HEK293 (cell line): ENCODE measurements at regions not wholly inside any gene's neighbourhood (a gene's known extent, or its start where the extent isn't known, plus 50 kb on each side); places are given as distances from the start of the nearest gene placed in this dataset.

ENCODE experiments used
- CTCF ChIA-PET: fragments of 350-600 bp; formaldehyde crosslinking; extraction: SDS; loops from one replicate; lab custom pipeline; 2021; ENCODE audit warnings: antibody characterized with exemption; lab: Yijun Ruan, JAX
- POLR2A ChIA-PET: fragments of 300-600 bp; formaldehyde crosslinking; extraction: SDS; loops from one replicate; lab custom pipeline; 2020; ENCODE audit warnings: antibody characterized with exemption, inconsistent platforms; lab: Yijun Ruan, JAX
- H3K27ac ChIP-seq: fragments of 200-500 bp; sonication (Bioruptor generic); 2 replicates; pipeline ENCODE4 v1.5.1; 2014; ENCODE audit warnings: low read depth, low read length, control low read depth, inconsistent platforms; ENCODE audit errors: extremely low read depth
- H3K36me3 ChIP-seq, 2 experiments: fragments of 200-500 bp in 1 of 2; sonication (Bioruptor generic) in 1 of 2; 1 replicate in 1 of 2; 2 replicates in 1 of 2; pipeline ENCODE4 v1.5.1; 2014 to 2017; ENCODE audit warnings: inconsistent platforms in 2 of 2, low read length in 2 of 2; ENCODE audit not compliant: control insufficient read depth in 2 of 2, insufficient read depth in 1 of 2
- H3K4me1 ChIP-seq: fragments of 200-500 bp; sonication (Bioruptor generic); 2 replicates; pipeline ENCODE4 v1.5.1; 2014; ENCODE audit warnings: mild to moderate bottlenecking, low read length, inconsistent platforms; ENCODE audit not compliant: control insufficient read depth, insufficient read depth
- H3K4me3 ChIP-seq: 2 replicates; pipeline ENCODE4 v1.5.1; 2011; ENCODE audit warnings: low read depth, mild to moderate bottlenecking, control low read depth, low read length, moderate library complexity
- H3K9me3 ChIP-seq: fragments of 200-500 bp; sonication (Bioruptor generic); 2 replicates; pipeline ENCODE4 v1.5.1; 2014; ENCODE audit warnings: low read depth, low read length, inconsistent platforms; ENCODE audit not compliant: control insufficient read depth, insufficient read depth
- AEBP2 ChIP-seq: fragments of 450-650 bp; formaldehyde crosslinking; IDR thresholded peaks from 2 replicates; pipeline ENCODE4 v1.5.1; 2016; ENCODE audit warnings: missing biosample characterization, missing genetic modification characterization, borderline replicate concordance
- GFI1B ChIP-seq: fragments of 450-650 bp; formaldehyde crosslinking; IDR thresholded peaks from 2 replicates; pipeline ENCODE4 v1.5.1; 2016; ENCODE audit warnings: missing biosample characterization, missing genetic modification characterization
- PBX3 ChIP-seq: sonication (generic); formaldehyde crosslinking; IDR thresholded peaks from 2 replicates; pipeline ENCODE4 v1.8.1; 2022; ENCODE audit warnings: mild to moderate bottlenecking, moderate library complexity, missing genetic modification reagents
- PRDM1 ChIP-seq: fragments of 450-650 bp; formaldehyde crosslinking; IDR thresholded peaks from 2 replicates; pipeline ENCODE4; 2016; ENCODE audit warnings: missing biosample characterization, missing genetic modification characterization
- REPIN1 ChIP-seq: fragments of 450-650 bp; formaldehyde crosslinking; IDR thresholded peaks from 2 replicates; pipeline ENCODE4 v1.5.1; 2017; ENCODE audit warnings: missing biosample characterization, missing genetic modification characterization, low read depth
- ZBTB49 ChIP-seq: fragments of 450-650 bp; formaldehyde crosslinking; IDR thresholded peaks from 2 replicates; pipeline ENCODE4 v1.5.1; 2016; ENCODE audit warnings: missing biosample characterization, missing genetic modification characterization, low read depth
- ZNF112 ChIP-seq: fragments of 450-650 bp; formaldehyde crosslinking; IDR thresholded peaks from 2 replicates; pipeline ENCODE4 v1.5.0; 2017; ENCODE audit warnings: missing biosample characterization, missing genetic modification characterization
- ZNF280C ChIP-seq: fragments of 450-650 bp; formaldehyde crosslinking; IDR thresholded peaks from 2 replicates; pipeline ENCODE4 v1.5.1; 2016; ENCODE audit warnings: missing biosample characterization, missing genetic modification characterization
- ZNF398 ChIP-seq: fragments of 450-650 bp; formaldehyde crosslinking; IDR thresholded peaks from 2 replicates; pipeline ENCODE4 v1.5.1; 2017; ENCODE audit warnings: missing biosample characterization, missing genetic modification characterization
- ZNF518A ChIP-seq: fragments of 450-650 bp; formaldehyde crosslinking; conservative IDR thresholded peaks from 2 replicates; pipeline ENCODE4 v1.5.1; 2016; ENCODE audit warnings: low read depth, missing biosample characterization, missing genetic modification characterization
- ZNF639 ChIP-seq: fragments of 450-650 bp; formaldehyde crosslinking; IDR thresholded peaks from 2 replicates; pipeline ENCODE4 v1.5.1; 2016; ENCODE audit warnings: missing biosample characterization, missing genetic modification characterization
- ZNF692 ChIP-seq: fragments of 450-650 bp; formaldehyde crosslinking; IDR thresholded peaks from 2 replicates; pipeline ENCODE4 v1.5.1; 2016; ENCODE audit warnings: missing biosample characterization, missing genetic modification characterization
- ZNF785 ChIP-seq: fragments of 450-650 bp; formaldehyde crosslinking; IDR thresholded peaks from 2 replicates; pipeline ENCODE4 v1.5.1; 2016; ENCODE audit warnings: missing biosample characterization, missing genetic modification characterization
- ZSCAN30 ChIP-seq: fragments of 450-650 bp; IDR thresholded peaks from 2 replicates; pipeline ENCODE4 v1.5.1; 2018; ENCODE audit warnings: missing biosample characterization, mild to moderate bottlenecking, missing genetic modification characterization, moderate library complexity

- Histone ChIP-seq H3K27ac (no peak overlapping the region), H3K4me3 (no peak overlapping the region), H3K4me1 (no peaks in the 10 kb centered on the region), H3K9me3 (no peaks in the 10 kb centered on the region; the same call in 1 of the 2 replicates), H3K36me3 (no peaks in the 10 kb centered on the region)
- no peak for TF ChIP-seq AEBP2 (tag by site-specific recombination)
- TF ChIP-seq PRDM1 (tag by site-specific recombination): no peak
- no peak for TF ChIP-seq ZNF518A (tag by site-specific recombination)
- no peak for TF ChIP-seq ZSCAN30 (tag by site-specific recombination)
- TF ChIP-seq PBX3: no peak
- TF ChIP-seq ZNF785 (tag by site-specific recombination): no peak
- no peak for TF ChIP-seq ZNF639
- no peak for TF ChIP-seq REPIN1 (tag by site-specific recombination)
- no peak for TF ChIP-seq ZNF692 (tag by site-specific recombination)
- no peak for TF ChIP-seq ZNF398 (tag by site-specific recombination)
- TF ChIP-seq GFI1B (tag by site-specific recombination): no peak
- no peak for TF ChIP-seq ZNF280C
- no peak for TF ChIP-seq ZNF112 (tag by site-specific recombination)
- TF ChIP-seq ZBTB49 (tag by site-specific recombination): no peak
- CTCF ChIA-PET: no interaction called here
- POLR2A ChIA-PET: no interaction called here
Measured at GRCh38 chr1:241442686-241443085, 76.9 kb downstream of the FH start.
